ENCODE measurements at regions not wholly inside any gene's neighbourhood (a gene's known extent, or its start where the extent isn't known, plus 50 kb on each side); places are given as distances from the start of the nearest gene placed in this dataset.

DNA sequence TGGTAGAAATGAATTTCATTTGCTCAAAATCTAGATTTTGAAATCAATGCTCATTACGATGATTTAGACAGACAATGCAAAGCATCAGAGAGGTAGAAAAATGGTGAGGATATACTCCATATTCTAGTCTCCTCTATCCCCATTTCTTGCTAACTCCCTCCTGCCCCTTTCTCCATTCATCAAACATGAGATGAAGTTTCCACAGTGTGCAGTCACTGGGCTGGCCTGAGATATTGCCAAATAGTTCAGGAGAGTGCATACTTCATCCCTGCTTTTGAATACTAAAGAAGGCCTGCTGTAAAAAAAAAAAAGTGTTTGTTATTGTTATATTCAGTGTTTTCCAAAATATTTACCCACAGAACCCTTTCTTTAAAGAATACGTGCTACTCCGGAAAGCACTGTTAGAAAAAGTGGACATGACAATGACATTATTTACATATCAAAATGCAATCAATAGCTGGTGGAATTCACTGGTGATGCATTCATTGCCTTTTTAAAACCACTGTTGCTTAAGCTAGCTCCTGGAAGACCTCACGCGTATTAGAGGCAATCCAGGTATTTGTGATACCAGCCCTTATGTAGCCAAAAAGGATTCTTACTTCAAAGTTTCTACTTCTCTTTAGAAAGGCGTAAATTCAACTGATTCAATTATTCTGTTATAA is 247.6 kb upstream of the SOX2 start:
- no peaks in the 10 kb centered on the region for H3K9me3 Mint-ChIP-seq
- H3K27me3 Mint-ChIP-seq (ENCODE audit: low read depth, poor library complexity) = no peaks in the 10 kb centered on the region
- TF ChIP-seq, protein P1, sequence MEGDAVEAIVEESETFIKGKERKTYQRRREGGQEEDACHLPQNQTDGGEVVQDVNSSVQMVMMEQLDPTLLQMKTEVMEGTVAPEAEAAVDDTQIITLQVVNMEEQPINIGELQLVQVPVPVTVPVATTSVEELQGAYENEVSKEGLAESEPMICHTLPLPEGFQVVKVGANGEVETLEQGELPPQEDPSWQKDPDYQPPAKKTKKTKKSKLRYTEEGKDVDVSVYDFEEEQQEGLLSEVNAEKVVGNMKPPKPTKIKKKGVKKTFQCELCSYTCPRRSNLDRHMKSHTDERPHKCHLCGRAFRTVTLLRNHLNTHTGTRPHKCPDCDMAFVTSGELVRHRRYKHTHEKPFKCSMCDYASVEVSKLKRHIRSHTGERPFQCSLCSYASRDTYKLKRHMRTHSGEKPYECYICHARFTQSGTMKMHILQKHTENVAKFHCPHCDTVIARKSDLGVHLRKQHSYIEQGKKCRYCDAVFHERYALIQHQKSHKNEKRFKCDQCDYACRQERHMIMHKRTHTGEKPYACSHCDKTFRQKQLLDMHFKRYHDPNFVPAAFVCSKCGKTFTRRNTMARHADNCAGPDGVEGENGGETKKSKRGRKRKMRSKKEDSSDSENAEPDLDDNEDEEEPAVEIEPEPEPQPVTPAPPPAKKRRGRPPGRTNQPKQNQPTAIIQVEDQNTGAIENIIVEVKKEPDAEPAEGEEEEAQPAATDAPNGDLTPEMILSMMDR (IDR thresholded peaks at IDR 0.05) = no peak
- no peak overlapping the region for H3K27ac Mint-ChIP-seq
- DNase-seq = no peak
- no peaks in the 10 kb centered on the region for H3K36me3 Mint-ChIP-seq (ENCODE audit: low read depth)
- no peak overlapping the region for H3K4me3 Mint-ChIP-seq
- no peaks in the 10 kb centered on the region for H3K4me1 Mint-ChIP-seq

DNA sequence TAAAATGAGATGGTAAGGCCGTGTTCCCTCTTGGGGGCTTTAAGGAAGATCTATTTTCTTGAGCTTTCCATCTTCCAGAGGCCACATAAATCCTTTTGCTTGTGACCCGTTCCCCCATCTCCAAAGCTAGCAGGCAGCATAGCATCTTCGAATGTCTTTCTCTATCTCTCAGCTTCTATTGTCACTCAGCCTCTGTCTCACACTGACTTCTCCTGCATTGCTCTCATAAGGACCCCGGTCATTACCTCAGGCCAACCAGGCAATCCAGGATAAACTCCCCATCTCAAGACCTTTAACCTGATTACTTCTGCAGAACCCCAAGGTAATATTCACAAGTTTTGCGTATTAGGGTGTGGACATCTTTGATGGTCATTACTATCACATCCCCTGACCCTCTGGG is 250.3 kb upstream of the SOX2 start:
- Mint-ChIP-seq H3K36me3 (ENCODE audit: low read depth) (no peaks in the 10 kb centered on the region), H3K27ac (no peak overlapping the region), H3K4me1 (no peaks in the 10 kb centered on the region), H3K27me3 (ENCODE audit: low read depth, poor library complexity) (peaks cover 3% of the 10 kb centered on the region), H3K4me3 (no peak overlapping the region), H3K9me3 (no peaks in the 10 kb centered on the region)
- DNase-seq = no peak
- TF ChIP-seq, protein P1 (IDR thresholded peaks at IDR 0.05) = no peak

DNA sequence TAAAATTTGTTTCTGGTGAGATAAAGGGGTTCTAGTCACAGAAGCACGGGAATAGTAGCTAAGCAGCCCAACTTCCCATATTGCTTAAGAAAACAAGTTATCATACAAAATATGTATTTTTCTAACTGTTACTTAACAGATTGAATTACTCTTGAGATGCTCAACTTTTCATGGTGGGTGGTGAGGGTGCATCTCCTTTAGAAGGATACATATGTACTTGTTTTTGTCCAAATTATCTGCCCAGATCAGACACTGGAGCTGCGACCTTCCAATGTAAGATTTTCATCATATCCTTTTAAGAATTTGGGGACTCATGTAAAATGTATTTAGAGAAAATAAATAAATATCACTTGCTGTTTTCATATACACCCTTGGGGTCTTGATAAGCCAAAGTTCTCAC is 252.2 kb upstream of the SOX2 start:
- no peak for DNase-seq
- no peaks in the 10 kb centered on the region for H3K36me3 Mint-ChIP-seq (ENCODE audit: low read depth)
- H3K4me3 Mint-ChIP-seq = no peak overlapping the region
- peaks cover 3% of the 10 kb centered on the region for H3K27me3 Mint-ChIP-seq (ENCODE audit: low read depth, poor library complexity)
- TF ChIP-seq, protein P1 (IDR thresholded peaks at IDR 0.05) = no peak
- peaks cover 8% of the 10 kb centered on the region for H3K4me1 Mint-ChIP-seq
- H3K27ac Mint-ChIP-seq = no peak overlapping the region
- H3K9me3 Mint-ChIP-seq = no peaks in the 10 kb centered on the region

- no peak for DNase-seq
- Mint-ChIP-seq H3K27me3 (ENCODE audit: low read depth, poor library complexity) (peaks cover 3% of the 10 kb centered on the region), H3K27ac (no peak overlapping the region), H3K4me3 (no peak overlapping the region), H3K9me3 (no peaks in the 10 kb centered on the region), H3K4me1 (peaks cover 10% of the 10 kb centered on the region), H3K36me3 (ENCODE audit: low read depth) (no peaks in the 10 kb centered on the region)
- TF ChIP-seq, protein P1 (IDR thresholded peaks at IDR 0.05) = no peak
Measured at GRCh38 chr3:181458857-181459256, 252.9 kb upstream of the SOX2 start.

- peaks cover 3% of the 10 kb centered on the region for H3K27me3 Mint-ChIP-seq (ENCODE audit: low read depth, poor library complexity)
Measured at GRCh38 chr3:181457756-181458155, 254.0 kb upstream of the SOX2 start.

More at GRCh38 chr3:181457756-181458155, 254.0 kb upstream of the SOX2 start:
- no peaks in the 10 kb centered on the region for H3K9me3 Mint-ChIP-seq
- no peaks in the 10 kb centered on the region for H3K36me3 Mint-ChIP-seq (ENCODE audit: low read depth)
- peaks cover 10% of the 10 kb centered on the region for H3K4me1 Mint-ChIP-seq
- TF ChIP-seq, protein P1 (IDR thresholded peaks at IDR 0.05) = no peak
- no peak overlapping the region for H3K27ac Mint-ChIP-seq
- DNase-seq = no peak
- no peak overlapping the region for H3K4me3 Mint-ChIP-seq
